SK-N-SH (cell line): ENCODE measurements at regions not wholly inside any gene's neighbourhood (a gene's known extent, or its start where the extent isn't known, plus 50 kb on each side); places are given as distances from the start of the nearest gene placed in this dataset.

ENCODE experiments used
- EZH2phosphoT487 ChIP-seq: fragments of 200-600 bp; sonication (generic); IDR thresholded peaks from 2 replicates; pipeline ENCODE4 v1.6.1; 2017; ENCODE audit warnings: low read depth, mixed run types, mild to moderate bottlenecking, antibody characterized with exemption, moderate library complexity, borderline replicate concordance
- GABPA ChIP-seq: IDR thresholded peaks from 2 replicates; pipeline ENCODE4 v1.4.0; 2012; ENCODE audit warnings: low read depth, mild to moderate bottlenecking
- NFIC ChIP-seq: IDR thresholded peaks from 2 replicates; pipeline ENCODE4 v1.4.0; 2012; ENCODE audit warnings: borderline replicate concordance
- SIN3A ChIP-seq: IDR thresholded peaks from 2 replicates; pipeline ENCODE4 v1.6.1; 2012; ENCODE audit warnings: low read depth, mild to moderate bottlenecking, low read length, moderate library complexity, borderline replicate concordance
- TAF1 ChIP-seq: IDR thresholded peaks from 2 replicates; pipeline ENCODE4 v1.6.1; 2012; ENCODE audit warnings: low read depth, mild to moderate bottlenecking, low read length, moderate library complexity, borderline replicate concordance
- TEAD4 ChIP-seq: IDR thresholded peaks from 2 replicates; pipeline ENCODE4 v1.4.0; 2012; ENCODE audit warnings: mild to moderate bottlenecking, borderline replicate concordance; ENCODE audit not compliant: insufficient read depth
- TF ChIP-seq, protein P1 (sequence below): fragments of 200-600 bp; sonication (generic); IDR thresholded peaks from 2 replicates; pipeline ENCODE4 v1.6.1; 2017; ENCODE audit warnings: antibody characterized with exemption, mild to moderate bottlenecking, moderate library complexity
- TF ChIP-seq, protein P2 (sequence below): IDR thresholded peaks from 2 replicates; pipeline ENCODE4 v1.4.0; 2012; ENCODE audit warnings: low read depth, borderline replicate concordance
- TF ChIP-seq, protein P3 (sequence below): fragments of 150-350 bp; IDR thresholded peaks from 2 replicates; pipeline ENCODE4 v1.6.1; 2017; ENCODE audit warnings: antibody characterized with exemption, low read length, low read depth, borderline replicate concordance
- TF ChIP-seq, protein P4 (sequence below): IDR thresholded peaks from 2 replicates; pipeline ENCODE4 v1.6.1; 2012; ENCODE audit warnings: mild to moderate bottlenecking, low read depth, low read length, moderate library complexity

DNA sequence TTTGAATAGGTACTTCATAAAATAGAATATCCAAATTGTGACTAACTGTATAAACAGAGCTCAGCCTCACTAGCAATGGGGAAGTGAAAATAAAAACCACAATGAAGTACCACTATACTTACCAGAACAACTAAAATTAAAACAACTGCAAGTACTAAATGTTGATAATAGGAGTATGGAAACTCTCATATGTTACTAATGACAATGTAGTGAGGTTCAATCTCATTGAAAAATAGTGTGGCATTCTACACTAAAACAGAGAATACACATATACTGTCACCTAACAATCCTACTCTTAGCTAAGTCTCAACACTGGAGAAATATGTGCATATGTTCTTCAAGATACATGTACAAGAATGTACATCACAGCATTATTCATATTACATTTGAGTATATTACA, 132.0 kb upstream of the CARMIL1 start:
- TF ChIP-seq, protein P1, sequence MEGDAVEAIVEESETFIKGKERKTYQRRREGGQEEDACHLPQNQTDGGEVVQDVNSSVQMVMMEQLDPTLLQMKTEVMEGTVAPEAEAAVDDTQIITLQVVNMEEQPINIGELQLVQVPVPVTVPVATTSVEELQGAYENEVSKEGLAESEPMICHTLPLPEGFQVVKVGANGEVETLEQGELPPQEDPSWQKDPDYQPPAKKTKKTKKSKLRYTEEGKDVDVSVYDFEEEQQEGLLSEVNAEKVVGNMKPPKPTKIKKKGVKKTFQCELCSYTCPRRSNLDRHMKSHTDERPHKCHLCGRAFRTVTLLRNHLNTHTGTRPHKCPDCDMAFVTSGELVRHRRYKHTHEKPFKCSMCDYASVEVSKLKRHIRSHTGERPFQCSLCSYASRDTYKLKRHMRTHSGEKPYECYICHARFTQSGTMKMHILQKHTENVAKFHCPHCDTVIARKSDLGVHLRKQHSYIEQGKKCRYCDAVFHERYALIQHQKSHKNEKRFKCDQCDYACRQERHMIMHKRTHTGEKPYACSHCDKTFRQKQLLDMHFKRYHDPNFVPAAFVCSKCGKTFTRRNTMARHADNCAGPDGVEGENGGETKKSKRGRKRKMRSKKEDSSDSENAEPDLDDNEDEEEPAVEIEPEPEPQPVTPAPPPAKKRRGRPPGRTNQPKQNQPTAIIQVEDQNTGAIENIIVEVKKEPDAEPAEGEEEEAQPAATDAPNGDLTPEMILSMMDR = no peak
- TF ChIP-seq TEAD4 = no peak
- no peak for TF ChIP-seq SIN3A
- TF ChIP-seq, protein P2, sequence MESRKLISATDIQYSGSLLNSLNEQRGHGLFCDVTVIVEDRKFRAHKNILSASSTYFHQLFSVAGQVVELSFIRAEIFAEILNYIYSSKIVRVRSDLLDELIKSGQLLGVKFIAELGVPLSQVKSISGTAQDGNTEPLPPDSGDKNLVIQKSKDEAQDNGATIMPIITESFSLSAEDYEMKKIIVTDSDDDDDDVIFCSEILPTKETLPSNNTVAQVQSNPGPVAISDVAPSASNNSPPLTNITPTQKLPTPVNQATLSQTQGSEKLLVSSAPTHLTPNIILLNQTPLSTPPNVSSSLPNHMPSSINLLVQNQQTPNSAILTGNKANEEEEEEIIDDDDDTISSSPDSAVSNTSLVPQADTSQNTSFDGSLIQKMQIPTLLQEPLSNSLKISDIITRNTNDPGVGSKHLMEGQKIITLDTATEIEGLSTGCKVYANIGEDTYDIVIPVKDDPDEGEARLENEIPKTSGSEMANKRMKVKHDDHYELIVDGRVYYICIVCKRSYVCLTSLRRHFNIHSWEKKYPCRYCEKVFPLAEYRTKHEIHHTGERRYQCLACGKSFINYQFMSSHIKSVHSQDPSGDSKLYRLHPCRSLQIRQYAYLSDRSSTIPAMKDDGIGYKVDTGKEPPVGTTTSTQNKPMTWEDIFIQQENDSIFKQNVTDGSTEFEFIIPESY = no peak
- TF ChIP-seq TAF1 = no peak
- TF ChIP-seq EZH2phosphoT487 = no peak
- TF ChIP-seq GABPA = no peak
- TF ChIP-seq, protein P3, sequence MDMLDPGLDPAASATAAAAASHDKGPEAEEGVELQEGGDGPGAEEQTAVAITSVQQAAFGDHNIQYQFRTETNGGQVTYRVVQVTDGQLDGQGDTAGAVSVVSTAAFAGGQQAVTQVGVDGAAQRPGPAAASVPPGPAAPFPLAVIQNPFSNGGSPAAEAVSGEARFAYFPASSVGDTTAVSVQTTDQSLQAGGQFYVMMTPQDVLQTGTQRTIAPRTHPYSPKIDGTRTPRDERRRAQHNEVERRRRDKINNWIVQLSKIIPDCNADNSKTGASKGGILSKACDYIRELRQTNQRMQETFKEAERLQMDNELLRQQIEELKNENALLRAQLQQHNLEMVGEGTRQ = no peak
- TF ChIP-seq NFIC = no peak
- TF ChIP-seq, protein P4, sequence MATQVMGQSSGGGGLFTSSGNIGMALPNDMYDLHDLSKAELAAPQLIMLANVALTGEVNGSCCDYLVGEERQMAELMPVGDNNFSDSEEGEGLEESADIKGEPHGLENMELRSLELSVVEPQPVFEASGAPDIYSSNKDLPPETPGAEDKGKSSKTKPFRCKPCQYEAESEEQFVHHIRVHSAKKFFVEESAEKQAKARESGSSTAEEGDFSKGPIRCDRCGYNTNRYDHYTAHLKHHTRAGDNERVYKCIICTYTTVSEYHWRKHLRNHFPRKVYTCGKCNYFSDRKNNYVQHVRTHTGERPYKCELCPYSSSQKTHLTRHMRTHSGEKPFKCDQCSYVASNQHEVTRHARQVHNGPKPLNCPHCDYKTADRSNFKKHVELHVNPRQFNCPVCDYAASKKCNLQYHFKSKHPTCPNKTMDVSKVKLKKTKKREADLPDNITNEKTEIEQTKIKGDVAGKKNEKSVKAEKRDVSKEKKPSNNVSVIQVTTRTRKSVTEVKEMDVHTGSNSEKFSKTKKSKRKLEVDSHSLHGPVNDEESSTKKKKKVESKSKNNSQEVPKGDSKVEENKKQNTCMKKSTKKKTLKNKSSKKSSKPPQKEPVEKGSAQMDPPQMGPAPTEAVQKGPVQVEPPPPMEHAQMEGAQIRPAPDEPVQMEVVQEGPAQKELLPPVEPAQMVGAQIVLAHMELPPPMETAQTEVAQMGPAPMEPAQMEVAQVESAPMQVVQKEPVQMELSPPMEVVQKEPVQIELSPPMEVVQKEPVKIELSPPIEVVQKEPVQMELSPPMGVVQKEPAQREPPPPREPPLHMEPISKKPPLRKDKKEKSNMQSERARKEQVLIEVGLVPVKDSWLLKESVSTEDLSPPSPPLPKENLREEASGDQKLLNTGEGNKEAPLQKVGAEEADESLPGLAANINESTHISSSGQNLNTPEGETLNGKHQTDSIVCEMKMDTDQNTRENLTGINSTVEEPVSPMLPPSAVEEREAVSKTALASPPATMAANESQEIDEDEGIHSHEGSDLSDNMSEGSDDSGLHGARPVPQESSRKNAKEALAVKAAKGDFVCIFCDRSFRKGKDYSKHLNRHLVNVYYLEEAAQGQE = no peak
